Stimulated activated CD8-positive, alpha-beta memory T cell treated with anti-CD3 and anti-CD28 coated beads, Interleukin-7, amount 100 ng/mL, for 48 hours (primary cell): ENCODE measurements at regions not wholly inside any gene's neighbourhood (a gene's known extent, or its start where the extent isn't known, plus 50 kb on each side); places are given as distances from the start of the nearest gene placed in this dataset.

Experiments used
- DNase-seq, 2 donors: peaks; one replicate each; pipeline ENCODE4 v3.0.0-alpha.2; 2020; ENCODE audit warnings: low read depth in 1 of 2; ENCODE audit errors: extremely low read depth in 1 of 2

- no peak for DNase-seq
These were observed 167.3 kb upstream of the GRIN2B start for GRCh38 chr12:14148489-14149270.

- DNase-seq, result no peak
These were observed 172.4 kb upstream of the GRIN2B start for GRCh38 chr12:14153803-14154202.

GRCh38 chr12:14156606-14157005 lies 175.2 kb upstream of the GRIN2B start:
- DNase-seq, result no peak

DNA sequence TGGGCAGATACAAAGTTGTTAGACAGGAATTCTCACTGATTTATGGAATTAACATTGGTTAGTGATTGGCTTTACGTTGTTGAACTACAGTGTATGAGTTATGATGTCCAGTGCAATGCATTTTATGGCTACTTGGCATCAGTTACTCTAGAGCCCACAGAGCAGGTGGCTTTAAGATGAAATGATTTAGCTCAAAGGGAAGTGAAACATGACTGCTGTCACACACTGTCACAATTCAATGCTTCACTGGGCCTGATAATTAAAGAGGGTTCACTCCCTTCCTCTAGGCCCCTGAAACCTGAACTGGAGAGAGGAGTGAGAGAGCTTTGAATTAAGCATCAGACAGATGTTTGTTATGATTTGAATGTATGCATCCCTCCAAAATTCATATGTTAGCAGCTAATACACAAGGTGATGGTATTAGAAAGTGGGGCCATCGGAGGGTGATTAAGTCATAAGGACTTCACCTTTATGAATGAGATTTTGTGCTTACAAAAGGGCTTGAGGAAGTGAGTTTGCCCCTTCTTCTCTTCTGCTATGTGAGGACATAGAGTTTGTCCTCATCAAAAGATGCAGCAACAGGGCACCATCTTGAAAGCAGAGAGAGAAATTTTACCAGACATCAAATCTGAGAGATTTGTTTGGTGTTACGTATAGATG lies 175.8 kb upstream of the GRIN2B start:
- DNase-seq, result no peak

DNA sequence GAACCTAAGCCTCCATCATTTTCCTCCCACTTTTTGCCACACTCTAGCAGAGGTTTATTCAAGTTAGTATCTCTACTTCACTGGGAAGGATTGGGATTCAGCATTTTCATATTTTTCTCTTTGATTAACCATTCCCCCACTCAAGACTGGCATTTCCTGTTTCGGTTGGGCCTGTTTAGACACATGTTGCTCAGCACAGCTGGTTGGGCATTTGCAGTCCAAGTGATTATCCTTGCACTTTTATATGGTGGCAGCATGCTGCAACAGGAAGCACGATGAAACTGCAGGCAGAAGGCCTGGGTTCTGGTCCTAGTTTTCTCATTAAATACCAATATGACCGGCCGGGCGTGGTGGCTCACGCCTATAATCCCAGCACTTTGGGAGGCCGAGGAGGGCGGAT lies 182.9 kb upstream of the GRIN2B start:
- DNase-seq, result no peak

GRCh38 chr12:14167005-14167628 lies 185.7 kb upstream of the GRIN2B start:
- DNase-seq, result no peak

GRCh38 chr12:14169281-14169680 lies 187.9 kb upstream of the GRIN2B start:
- DNase-seq, result no peak

DNA sequence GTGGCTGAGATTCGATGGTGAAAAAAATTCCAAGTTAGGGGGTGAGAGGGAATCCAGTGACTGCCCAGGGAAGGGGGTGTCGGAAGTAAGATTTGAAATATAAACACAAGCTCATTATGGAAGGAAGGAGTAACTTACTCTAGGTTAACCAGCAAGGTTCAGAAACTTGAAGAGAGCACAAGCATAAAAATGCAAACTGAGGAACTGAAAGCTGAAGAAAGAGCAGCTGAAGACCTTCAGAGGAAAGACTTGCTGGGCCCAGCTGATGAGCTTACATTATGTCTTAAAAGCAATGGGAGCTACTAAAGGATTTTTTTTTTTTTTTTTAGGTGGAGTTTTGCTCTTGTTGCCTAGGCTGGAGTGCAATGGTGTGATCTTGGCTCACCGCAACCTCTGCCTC lies 189.7 kb upstream of the GRIN2B start:
- DNase-seq, result no peak

- no peak for DNase-seq
These were observed 190.3 kb upstream of the ATF7IP start for GRCh38 chr12:14175206-14175605.

DNA sequence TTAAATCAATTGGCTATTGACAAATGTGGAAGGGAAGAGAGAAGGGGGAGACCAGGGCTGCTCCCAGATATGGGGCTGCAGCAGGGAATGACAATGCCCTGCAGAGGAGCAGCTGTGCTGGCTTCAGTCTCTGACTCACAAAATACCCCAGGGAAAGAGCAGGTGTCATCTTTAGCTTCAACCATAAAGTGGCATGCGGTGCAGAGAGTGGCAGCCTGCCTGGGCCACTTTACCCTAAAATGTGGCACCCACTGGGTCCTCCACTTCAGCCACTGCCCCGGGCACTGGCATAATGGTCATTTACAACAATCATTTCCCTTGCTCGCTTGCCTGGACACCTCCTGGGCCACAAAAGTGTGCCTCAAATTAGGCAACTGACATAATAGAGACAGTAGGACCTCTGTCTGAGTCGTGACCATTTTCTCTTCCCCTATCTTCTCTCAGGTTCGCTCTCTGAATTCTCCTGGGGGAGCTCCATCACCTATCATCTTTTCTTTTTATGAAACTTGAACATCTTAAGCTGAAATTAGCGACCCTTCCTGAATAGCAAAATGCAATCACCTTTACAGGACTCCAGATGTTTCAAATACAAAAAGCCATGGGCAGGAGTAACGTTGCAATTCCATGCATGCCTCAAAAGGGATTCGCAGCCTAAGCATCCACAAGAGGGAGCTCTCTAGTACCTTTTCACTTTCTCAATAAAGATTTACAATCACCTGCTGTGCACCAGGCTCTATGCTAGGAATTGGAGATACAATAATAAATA lies 179.9 kb upstream of the ATF7IP start:
- DNase-seq, result no peak

DNA sequence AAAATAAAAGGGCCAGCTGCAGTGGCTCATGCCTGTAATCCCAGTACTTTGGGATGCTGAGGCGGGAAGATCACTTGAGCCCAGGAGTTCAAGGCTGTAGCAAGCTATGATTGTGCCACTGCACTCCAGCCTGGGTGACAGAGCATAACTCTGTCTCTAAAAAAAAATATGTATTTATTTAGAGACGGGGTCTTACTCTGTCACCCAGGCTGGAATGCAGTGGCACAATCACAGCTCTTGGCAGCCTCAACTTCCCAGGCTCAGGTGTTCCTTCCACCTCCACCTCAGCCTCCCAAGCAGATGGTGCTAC lies 179.3 kb upstream of the ATF7IP start:
- no peak for DNase-seq

DNA sequence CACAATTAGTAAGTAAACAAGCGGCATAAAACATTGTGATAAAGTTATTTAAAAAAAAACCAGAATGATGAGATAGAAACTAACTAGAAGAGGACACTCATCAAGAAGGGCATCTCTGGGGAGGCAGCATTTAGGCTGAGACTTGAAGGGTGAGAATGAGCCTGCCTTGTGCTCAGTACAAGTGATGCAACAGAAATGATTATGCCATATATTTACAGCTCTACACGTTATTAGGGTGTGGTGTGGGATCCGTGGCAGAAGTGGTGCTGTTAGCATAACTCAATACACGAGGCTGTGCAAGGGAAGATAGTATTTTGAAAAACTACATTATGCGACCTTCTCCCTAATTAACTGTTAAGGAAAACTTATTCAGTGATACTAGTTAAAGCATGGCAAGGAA lies 178.5 kb upstream of the ATF7IP start:
- no peak for DNase-seq

- no peak for DNase-seq
These were observed 177.5 kb upstream of the ATF7IP start for GRCh38 chr12:14187966-14188365.

DNA sequence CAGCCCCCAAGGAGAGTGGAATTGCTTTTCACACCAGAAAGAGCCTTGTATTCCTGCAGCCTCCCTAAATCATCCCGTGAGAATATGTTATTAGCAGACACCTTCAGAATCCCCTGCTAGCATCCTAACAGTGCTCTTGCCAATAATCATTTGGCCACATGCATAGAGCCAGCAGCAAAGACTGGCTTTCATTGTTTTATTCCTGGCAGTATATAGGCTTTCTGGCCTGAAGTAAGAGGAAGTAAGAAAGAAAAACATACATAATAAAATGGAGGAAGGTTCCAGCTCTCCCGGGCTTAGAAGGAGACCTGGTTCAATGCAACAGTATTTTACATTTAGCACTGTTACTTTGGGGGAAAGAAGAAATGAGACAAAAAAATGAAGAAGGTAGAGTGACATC lies 176.7 kb upstream of the ATF7IP start:
- no peak for DNase-seq

DNA sequence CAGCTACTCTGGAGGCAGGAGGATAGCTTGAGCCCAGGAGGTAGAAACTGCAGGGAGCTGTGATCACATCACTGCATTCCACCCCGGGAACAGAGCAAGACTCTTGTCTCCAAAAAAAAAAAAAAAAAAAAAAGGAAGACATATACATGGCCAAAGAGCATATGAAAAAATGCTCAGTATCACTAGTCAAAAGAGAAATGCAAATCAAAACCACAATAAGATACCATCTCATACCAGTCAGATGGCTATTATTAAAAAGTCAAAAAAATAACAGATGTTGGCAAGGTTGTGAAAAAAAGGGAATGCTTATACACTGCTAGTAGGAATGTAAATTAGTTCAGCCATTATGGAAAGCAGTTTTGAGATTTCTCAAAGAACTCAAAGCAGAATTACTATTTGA lies 174.8 kb upstream of the ATF7IP start:
- DNase-seq, result no peak

- no peak for DNase-seq
These were observed 173.9 kb upstream of the ATF7IP start for GRCh38 chr12:14191612-14192011.

- DNase-seq, result no peak
These were observed 171.8 kb upstream of the ATF7IP start for GRCh38 chr12:14193639-14194038.

DNA sequence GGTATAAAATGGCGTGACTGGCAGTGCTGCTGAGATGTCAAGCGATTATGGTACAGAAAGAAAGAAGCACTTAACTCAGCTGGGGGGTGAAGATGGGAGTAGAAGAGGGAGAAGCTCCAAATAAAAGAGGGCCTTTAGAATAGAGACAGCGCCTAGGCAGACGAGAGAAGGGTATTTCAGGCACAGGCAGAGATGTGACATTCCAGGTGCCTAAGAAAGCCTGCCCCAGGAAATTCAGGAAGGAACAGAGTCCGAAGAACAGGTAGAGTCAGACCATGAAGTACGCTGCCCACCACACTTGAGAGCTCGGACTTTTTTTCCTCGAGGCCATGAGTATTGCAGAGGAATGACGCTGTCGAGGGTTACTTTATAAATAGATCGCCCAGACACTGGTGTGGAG lies 170.9 kb upstream of the ATF7IP start:
- DNase-seq, result no peak

DNA sequence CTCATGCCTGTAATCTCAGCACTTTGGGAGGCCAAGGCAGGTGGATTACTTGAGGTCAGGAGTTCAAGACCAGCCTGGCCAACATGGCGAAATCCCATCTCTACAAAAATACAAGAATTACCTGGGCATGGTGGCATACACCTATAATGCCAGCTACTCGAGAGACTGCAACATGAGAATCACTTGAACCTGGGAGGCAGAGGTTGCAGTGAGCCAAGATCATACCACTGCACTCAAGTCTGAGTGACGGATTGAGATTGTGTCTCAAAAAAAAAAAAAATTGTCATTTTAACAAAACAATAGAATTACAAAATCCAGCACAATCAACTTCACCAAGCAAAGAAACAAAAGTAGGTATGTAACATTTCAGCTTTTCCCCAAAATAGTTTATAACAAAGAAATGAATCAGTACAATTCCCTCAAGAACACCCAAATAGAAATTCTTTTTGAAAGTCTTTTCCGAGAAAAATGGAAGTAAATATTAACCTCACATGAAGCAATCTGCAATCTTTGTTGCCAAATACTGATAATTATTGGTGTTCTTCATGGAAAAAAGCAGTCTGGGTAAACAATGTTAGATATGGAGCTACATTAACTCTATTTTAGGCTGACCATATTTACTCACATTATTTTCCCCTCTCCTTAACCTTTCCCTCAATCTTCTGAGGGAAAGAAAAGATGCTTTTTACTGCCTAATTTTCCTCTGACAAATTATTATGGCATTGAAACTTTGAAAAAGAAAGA lies 165.9 kb upstream of the ATF7IP start:
- no peak for DNase-seq

GRCh38 chr12:14200598-14200997 lies 164.9 kb upstream of the ATF7IP start:
- no peak for DNase-seq

DNA sequence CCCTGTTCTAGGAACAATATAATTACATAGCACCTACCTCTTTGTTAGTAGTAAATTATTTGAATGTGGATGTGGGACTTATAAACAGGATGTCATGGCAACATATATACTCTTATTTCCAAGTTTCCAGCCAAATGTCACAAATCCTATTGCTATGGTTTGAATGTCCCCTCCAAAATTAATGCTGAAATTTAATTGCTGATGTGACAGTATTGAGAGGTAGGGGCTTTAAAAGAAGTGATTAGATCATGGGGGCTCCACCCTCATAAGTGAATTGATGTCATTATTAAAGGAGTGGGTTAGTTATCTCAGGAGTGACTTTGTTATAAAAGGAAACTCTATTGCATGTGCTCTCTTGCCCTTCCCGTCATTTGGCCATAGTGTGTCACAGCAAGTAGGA lies 164.2 kb upstream of the ATF7IP start:
- no peak for DNase-seq
